ENCODE measurements at regions not wholly inside any gene's neighbourhood (a gene's known extent, or its start where the extent isn't known, plus 50 kb on each side); places are given as distances from the start of the nearest gene placed in this dataset.

GRCh38 chr15:70558406-70559264, 204.7 kb downstream of the UACA start:
- ATAC-seq, result peak in 1 of 4 donors; percentile 14
- 63% methylated on average over 8 of the region's 10 CpGs for WGBS (ENCODE audit: insufficient coverage, low coverage, low lambda C conversion rate, missing lambda C conversion rate)
- Histone ChIP-seq H3K27me3 (no peaks in the 10 kb centered on the region), H3K27ac (no peak overlapping the region), H3K9me3 (no peaks in the 10 kb centered on the region), H3K4me3 (no peak overlapping the region), H3K4me1 (no peaks in the 10 kb centered on the region), H3K36me3 (no peaks in the 10 kb centered on the region)
- DNase-seq, result peak in 1 of 3 donors; percentile 3
- no peak for TF ChIP-seq POLR2A (IDR thresholded peaks at IDR 0.05)
- intact Hi-C loops (cut with DNase I), result no loop called here

GRCh38 chr15:70557521-70558258, 205.7 kb downstream of the UACA start:
- TF ChIP-seq CTCF (IDR thresholded peaks at IDR 0.05), result no peak
- no peak for TF ChIP-seq POLR2A (IDR thresholded peaks at IDR 0.05)
- DNase-seq (no peak), ATAC-seq (no peak)
- no peak overlapping the region for H3K27ac ChIP-seq
- H3K27me3 ChIP-seq, result no peaks in the 10 kb centered on the region
- no peaks in the 10 kb centered on the region for H3K36me3 ChIP-seq
- no peaks in the 10 kb centered on the region for H3K9me3 ChIP-seq
- H3K4me1 ChIP-seq, result no peaks in the 10 kb centered on the region
- no peak overlapping the region for H3K4me3 ChIP-seq
- 79% methylated on average over 3 of the region's 3 CpGs for WGBS (ENCODE audit: insufficient coverage, low coverage, low lambda C conversion rate, missing lambda C conversion rate)
- intact Hi-C loops (cut with DNase I), result no loop called here

GRCh38 chr15:70556779-70557178, 206.6 kb downstream of the UACA start:
- Histone ChIP-seq H3K9me3 (no peaks in the 10 kb centered on the region), H3K4me1 (no peaks in the 10 kb centered on the region), H3K36me3 (no peaks in the 10 kb centered on the region), H3K4me3 (no peak overlapping the region), H3K27ac (no peak overlapping the region), H3K27me3 (no peaks in the 10 kb centered on the region)
- DNase-seq, result no peak
- intact Hi-C loops (cut with DNase I), result no loop called here
- 45% methylated on average over 7 of the region's 7 CpGs for WGBS (ENCODE audit: insufficient coverage, low coverage, low lambda C conversion rate, missing lambda C conversion rate)
- no peak for TF ChIP-seq POLR2A (IDR thresholded peaks at IDR 0.05)
- no peak for TF ChIP-seq CTCF (IDR thresholded peaks at IDR 0.05)
- no peak for ATAC-seq

GRCh38 chr15:70556151-70556741, 207.1 kb downstream of the UACA start:
- Histone ChIP-seq H3K9me3 (no peaks in the 10 kb centered on the region), H3K4me1 (no peaks in the 10 kb centered on the region), H3K27ac (no peak overlapping the region), H3K4me3 (no peak overlapping the region), H3K27me3 (no peaks in the 10 kb centered on the region), H3K36me3 (no peaks in the 10 kb centered on the region)
- 69% methylated on average over 4 of the region's 4 CpGs for WGBS (ENCODE audit: insufficient coverage, low coverage, low lambda C conversion rate, missing lambda C conversion rate)
- no peak for TF ChIP-seq CTCF (IDR thresholded peaks at IDR 0.05)
- TF ChIP-seq POLR2A (IDR thresholded peaks at IDR 0.05), result no peak
- intact Hi-C loops (cut with DNase I), result no loop called here
- DNase-seq, result peak in 1 of 3 donors; percentile 14
- no peak for ATAC-seq

GRCh38 chr15:70555713-70556112, 207.6 kb downstream of the UACA start:
- no peak for TF ChIP-seq POLR2A (IDR thresholded peaks at IDR 0.05)
- Histone ChIP-seq H3K4me3 (no peak overlapping the region), H3K36me3 (no peaks in the 10 kb centered on the region), H3K9me3 (no peaks in the 10 kb centered on the region), H3K27ac (no peak overlapping the region), H3K4me1 (no peaks in the 10 kb centered on the region), H3K27me3 (no peaks in the 10 kb centered on the region)
- peak in 1 of 3 donors; percentile 28 for DNase-seq
- intact Hi-C loops (cut with DNase I), result no loop called here
- WGBS (ENCODE audit: insufficient coverage, low coverage, low lambda C conversion rate, missing lambda C conversion rate), result 60% methylated on average over 2 of the region's 3 CpGs
- no peak for ATAC-seq
